ENCODE measurements at regions not wholly inside any gene's neighbourhood (a gene's known extent, or its start where the extent isn't known, plus 50 kb on each side); places are given as distances from the start of the nearest gene placed in this dataset.

DNA sequence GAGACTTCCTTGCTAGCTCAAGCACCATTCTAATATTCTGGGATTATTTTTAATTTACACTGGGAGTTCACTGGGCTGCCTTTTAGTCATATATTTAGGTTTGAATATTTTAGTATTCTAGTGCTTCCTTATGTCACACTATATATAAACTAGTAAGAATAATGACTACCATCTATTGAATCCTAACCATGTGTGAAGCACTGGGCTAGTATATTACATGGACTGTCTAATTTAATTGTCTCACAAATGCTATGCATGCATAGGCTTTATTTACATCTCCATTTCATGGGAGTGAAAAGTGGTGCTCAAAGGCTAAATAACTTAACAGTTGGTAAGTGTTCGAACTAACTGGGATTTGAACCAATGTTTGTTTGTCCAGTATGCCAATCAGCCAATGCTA lies 272.4 kb downstream of the RND3 start:
- no peaks in the 10 kb centered on the region for H3K36me3 ChIP-seq
- DNase-seq, result no peak
- H3K9me3 ChIP-seq, result no peaks in the 10 kb centered on the region
- no peaks in the 10 kb centered on the region for H3K4me1 ChIP-seq
- no peaks in the 10 kb centered on the region for H3K27me3 ChIP-seq
- H3K4me3 ChIP-seq (ENCODE audit: low read depth, low read length), result no peak overlapping the region
- TF ChIP-seq, protein P1, sequence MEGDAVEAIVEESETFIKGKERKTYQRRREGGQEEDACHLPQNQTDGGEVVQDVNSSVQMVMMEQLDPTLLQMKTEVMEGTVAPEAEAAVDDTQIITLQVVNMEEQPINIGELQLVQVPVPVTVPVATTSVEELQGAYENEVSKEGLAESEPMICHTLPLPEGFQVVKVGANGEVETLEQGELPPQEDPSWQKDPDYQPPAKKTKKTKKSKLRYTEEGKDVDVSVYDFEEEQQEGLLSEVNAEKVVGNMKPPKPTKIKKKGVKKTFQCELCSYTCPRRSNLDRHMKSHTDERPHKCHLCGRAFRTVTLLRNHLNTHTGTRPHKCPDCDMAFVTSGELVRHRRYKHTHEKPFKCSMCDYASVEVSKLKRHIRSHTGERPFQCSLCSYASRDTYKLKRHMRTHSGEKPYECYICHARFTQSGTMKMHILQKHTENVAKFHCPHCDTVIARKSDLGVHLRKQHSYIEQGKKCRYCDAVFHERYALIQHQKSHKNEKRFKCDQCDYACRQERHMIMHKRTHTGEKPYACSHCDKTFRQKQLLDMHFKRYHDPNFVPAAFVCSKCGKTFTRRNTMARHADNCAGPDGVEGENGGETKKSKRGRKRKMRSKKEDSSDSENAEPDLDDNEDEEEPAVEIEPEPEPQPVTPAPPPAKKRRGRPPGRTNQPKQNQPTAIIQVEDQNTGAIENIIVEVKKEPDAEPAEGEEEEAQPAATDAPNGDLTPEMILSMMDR (IDR thresholded peaks at IDR 0.05; ENCODE audit: low read depth, low read length), result no peak

DNA sequence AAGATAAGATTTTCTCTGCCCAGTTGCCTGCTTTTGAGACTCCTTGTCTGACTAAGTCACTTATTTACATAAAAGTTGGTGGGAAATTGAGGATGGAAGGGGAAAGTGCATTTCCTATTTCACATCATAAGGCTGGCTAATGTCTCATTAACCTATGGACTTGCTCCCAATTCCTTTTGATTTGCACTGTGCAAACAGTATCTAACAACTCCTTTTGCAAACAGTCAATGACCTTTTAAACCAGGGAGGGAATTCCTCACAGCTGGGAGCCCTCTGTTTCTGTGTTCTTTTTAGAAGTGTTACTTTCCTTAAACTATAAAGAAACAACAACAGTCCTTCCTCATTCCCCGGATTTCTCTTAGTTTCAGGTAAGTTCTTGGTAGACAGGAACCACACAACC lies 272.8 kb downstream of the RND3 start:
- TF ChIP-seq, protein P1 (IDR thresholded peaks at IDR 0.05; ENCODE audit: low read depth, low read length), result no peak
- no peaks in the 10 kb centered on the region for H3K4me1 ChIP-seq
- no peak overlapping the region for H3K4me3 ChIP-seq (ENCODE audit: low read depth, low read length)
- no peak for DNase-seq
- H3K27me3 ChIP-seq, result no peaks in the 10 kb centered on the region
- H3K9me3 ChIP-seq, result no peaks in the 10 kb centered on the region
- no peaks in the 10 kb centered on the region for H3K36me3 ChIP-seq

DNA sequence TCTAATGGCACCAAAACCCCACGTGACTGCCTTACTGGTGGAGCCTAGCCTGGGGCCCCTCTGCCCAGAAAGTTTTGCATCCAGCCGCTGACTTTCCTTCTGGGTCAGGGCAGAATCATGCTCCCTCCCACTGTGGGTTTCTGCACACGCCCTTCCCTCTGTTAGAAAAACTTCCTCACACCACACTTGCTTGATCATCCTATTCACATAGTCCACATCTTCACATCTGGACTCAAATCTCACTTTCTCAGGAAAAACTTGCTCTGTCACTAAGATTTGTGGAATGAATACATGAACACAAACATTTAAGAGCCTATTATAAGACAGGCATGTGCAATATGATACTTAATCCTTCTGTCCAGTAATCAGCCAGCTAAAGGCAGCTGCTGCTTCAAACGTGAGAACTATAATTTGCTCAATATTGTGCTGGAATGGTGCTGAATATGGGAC lies 274.7 kb downstream of the RND3 start:
- Histone ChIP-seq H3K27me3 (no peaks in the 10 kb centered on the region), H3K4me3 (ENCODE audit: low read depth, low read length) (no peak overlapping the region), H3K4me1 (no peaks in the 10 kb centered on the region), H3K9me3 (no peaks in the 10 kb centered on the region), H3K36me3 (no peaks in the 10 kb centered on the region)
- TF ChIP-seq, protein P1 (IDR thresholded peaks at IDR 0.05; ENCODE audit: low read depth, low read length), result no peak
- DNase-seq, result no peak

DNA sequence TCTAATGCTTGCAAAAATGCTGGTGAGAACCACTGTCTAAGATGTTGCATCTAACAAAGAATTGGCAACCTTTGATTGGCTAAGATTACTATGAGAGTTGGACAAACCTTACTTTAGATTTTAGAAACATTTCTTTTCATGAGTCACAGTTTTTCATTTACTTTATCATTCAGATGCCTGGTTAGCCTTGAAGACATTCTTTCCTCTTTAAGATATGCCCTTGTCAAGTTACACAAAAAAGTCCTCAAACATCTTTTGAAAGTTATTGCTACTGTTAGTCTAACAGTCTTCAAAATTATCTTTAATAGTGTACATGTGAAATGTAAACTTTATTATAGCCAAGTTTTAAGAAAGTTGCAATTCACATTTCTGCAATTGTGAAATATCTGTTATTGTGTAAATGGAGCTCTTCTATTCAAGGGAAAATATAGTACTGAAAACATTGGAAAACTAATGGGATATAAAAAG lies 276.3 kb downstream of the RND3 start:
- TF ChIP-seq, protein P1 (IDR thresholded peaks at IDR 0.05; ENCODE audit: low read depth, low read length), result no peak
- DNase-seq, result no peak
- Histone ChIP-seq H3K4me1 (no peaks in the 10 kb centered on the region), H3K9me3 (no peaks in the 10 kb centered on the region), H3K36me3 (no peaks in the 10 kb centered on the region), H3K4me3 (ENCODE audit: low read depth, low read length) (no peak overlapping the region), H3K27me3 (no peaks in the 10 kb centered on the region)

DNA sequence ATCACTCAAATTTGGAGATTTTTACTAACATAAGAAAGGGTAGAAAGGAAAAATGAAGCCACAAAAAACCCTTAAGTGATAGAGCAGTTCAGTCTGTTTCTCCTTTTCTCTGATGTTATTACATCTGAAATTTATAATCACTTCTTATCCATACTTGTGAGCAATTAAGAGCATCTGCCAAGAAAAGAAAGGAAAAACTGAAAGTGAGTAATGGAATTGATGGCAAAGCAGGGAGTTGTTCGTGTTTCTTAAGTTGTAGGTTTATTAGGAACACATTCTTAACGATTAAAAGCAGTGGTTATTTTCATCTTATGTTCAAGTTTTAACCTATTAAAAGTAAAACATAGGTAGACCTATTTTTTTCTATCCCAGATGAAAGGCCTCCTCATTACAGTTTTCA lies 277.7 kb downstream of the RND3 start:
- TF ChIP-seq, protein P1 (IDR thresholded peaks at IDR 0.05; ENCODE audit: low read depth, low read length), result no peak
- Histone ChIP-seq H3K36me3 (no peaks in the 10 kb centered on the region), H3K9me3 (no peaks in the 10 kb centered on the region), H3K27me3 (no peaks in the 10 kb centered on the region), H3K4me1 (no peaks in the 10 kb centered on the region), H3K4me3 (ENCODE audit: low read depth, low read length) (no peak overlapping the region)
- no peak for DNase-seq

DNA sequence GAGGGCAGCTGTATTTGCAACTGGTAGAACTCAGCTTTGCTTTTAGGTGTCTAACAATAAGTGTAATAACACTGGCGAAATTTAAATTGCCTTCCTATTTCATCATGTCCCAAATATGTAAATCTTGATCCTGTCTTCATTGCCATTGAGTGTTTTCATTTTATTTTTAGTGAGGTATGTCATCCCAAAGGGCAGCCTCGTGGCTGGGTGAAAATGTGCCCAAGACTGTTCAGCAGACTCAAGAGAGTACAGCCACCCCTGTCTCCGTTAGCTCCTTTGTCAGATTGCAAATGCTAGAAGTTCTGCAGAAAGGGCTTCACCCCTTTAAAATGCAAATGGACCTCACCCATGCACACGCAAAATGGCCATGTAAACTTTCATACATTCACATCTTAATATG lies 278.8 kb downstream of the RND3 start:
- no peak overlapping the region for H3K4me3 ChIP-seq (ENCODE audit: low read depth, low read length)
- H3K36me3 ChIP-seq, result no peaks in the 10 kb centered on the region
- no peak for DNase-seq
- no peaks in the 10 kb centered on the region for H3K27me3 ChIP-seq
- H3K9me3 ChIP-seq, result no peaks in the 10 kb centered on the region
- TF ChIP-seq, protein P1 (IDR thresholded peaks at IDR 0.05; ENCODE audit: low read depth, low read length), result no peak
- no peaks in the 10 kb centered on the region for H3K4me1 ChIP-seq

Measured in BE2C (cell line).